Dedifferentiated amniotic fluid mesenchymal stem cell (primary cell): ENCODE measurements at regions not wholly inside any gene's neighbourhood (a gene's known extent, or its start where the extent isn't known, plus 50 kb on each side); places are given as distances from the start of the nearest gene placed in this dataset.

ENCODE experiments used
- DNase-seq: peaks from one replicate; pipeline ENCODE4 v3.0.0-alpha.2; 2016; ENCODE audit errors: extremely low spot score

DNA sequence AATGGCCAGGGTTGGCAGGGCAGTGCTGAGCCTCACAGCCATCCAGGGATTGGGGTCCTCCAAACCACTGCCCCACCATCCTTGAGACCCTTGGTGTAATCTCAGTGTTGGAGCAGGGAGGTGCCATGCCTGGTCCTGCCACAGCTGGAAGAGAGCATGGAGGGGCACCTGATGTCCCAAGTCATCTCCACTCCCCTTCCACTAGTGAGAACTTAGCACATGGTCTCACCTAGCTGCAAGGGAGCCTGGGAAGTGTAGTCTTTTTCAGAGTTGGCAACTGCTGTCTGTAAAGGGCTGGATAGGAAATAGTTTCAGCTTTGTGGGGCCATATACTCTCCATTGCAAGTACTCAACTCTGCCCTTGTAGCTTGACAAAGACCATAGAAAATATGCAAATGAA, 238.7 kb downstream of the RPS24 start:
- no peak for DNase-seq

DNA sequence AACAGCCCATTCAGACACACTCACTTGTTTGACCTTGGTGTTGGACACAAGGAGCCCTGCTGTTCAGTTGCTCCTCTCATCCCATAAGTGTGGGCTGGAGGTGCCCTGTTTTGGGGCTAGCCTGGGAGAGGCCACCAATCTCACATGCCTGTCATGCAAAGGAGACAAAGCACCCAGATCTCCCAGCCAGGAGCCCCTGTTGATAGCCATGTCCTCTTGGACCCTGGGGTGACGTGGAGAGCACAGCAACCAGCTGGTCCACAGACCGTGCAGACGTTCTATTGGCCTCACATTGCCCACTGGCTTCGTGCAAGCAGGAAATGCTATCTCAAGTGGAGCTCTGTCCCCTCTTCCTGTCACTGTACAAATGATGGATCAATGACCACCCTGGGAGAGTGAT, 240.8 kb downstream of the RPS24 start:
- DNase-seq: no peak

DNA sequence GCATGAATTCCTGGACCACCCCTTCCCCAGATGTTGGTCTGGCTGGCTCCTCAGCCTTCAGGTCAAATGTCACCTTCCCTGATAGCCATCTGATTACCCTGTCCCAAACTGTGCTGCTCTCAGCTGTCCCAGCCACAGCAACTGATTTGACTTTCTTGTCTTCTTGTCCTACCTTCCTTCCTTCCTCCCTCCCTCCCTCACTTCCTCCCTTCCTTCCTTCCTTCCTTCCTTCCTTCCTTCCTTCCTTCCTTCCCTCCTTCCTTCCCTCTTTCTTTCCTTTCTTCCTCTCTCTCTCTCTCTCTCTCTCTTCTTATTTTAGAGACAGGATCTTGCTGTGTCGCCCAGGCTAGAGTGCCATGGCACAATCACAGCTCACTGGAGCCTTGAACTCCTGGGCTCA, 242.5 kb downstream of the RPS24 start:
- no peak for DNase-seq

DNA sequence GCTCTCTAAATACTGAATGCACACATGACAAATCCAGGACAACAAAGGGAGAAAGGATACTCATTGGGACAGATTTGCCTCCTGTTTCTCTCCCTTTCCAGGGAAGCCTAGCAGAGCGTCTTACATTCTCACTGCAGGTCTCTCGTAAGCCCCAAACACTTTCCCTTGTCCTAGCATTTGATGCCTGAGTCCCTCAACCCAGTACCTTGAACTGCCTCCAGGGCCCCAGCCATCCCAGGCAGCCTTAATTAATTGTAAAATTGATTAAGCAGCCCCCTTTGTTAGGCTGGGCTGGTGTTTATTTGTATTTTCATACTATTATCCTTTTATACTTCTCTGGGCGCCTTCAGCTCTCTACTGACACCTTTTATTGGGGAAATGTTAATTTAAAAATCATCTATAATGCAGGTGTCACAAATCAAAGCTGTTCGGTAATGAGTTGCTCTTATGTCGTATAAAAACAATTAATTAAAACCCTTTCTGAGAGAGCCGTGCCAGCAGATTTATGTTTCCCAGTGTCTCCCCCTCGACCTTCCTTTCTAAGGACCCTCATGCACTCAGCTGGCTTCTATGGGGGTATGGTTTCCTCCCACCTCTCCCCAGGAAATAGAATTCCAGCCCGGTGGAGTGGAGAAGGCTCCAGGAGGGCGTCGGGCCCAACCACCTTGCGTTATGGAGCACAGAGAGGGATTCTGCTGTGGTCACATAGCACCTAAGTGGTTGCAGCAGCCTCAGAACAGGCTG, 243.8 kb downstream of the RPS24 start:
- no peak for DNase-seq

DNA sequence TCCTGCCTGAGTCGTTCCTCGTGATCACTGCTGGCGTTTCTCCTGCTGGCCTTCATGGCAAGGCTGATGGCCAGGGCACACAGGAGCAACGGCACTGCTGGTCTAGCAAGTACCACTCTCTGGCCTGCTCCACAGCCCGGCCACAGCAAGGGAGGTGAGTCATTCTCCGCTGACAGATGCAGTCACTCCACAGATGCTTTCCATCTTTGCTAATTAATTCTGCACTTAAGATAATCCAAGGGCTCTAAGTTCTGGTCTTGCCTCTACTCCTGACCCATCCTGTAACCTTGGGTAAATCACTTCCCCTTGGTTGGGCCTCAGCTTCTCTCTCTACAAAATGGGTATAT, 244.4 kb downstream of the RPS24 start:
- DNase-seq: peak; percentile 32

DNA sequence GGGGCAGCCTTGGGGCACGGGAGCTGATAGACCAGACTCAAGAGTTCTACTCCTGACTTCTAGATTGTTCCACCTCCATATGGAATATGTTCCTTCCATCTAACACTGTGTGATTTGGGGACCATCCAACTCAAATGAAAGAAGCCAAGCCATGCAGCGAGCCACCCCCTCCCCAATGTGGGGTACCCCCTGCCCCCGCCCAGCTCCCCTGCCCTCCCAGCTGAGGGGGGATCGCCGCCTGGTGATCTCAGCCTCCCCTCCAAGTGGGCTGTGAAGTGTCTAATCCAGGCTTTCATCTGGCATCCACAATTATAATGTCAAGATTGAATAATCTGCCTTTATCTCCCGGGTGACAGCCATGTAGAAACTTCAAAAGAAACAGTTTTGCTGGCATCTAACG, 246.1 kb downstream of the RPS24 start:
- no peak for DNase-seq

DNA sequence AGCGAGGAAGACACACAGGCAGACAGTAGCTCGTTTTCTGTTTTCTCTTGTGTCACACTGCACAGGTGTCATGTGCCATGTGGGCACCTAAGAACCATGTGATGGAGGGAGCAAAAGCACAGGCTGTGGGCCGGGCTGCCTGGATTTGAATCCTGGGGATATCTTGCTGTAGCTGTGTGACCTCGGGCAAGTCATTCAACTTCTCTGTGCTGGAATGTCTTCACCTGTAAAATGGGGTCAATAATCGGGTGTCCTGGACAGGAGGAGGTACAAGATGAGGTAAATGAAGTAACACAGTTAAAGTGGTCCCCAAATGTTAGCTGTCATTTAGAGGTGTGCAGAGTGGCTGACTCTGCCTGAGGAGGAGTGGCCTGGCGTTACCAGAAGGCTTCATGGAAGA, 246.9 kb downstream of the RPS24 start:
- no peak for DNase-seq

DNA sequence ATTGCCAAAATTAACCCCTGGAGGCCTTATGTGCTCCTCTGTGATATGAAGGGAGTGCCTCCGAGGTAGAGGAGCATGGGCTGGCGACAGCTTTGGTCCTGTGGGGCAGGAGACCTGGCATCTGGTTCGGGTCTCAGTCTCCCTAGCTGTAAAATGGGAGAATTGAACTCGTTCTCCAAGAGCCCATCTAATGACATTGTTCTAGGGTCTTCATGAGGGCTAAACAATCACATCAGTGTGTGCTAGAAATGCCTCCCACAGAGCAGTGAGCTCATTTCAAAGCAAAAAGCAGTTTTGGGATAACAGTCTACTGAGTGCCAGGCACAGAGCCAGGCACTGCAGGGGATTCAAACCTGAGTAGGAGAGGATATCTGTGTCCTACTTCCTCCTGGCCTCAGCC, 248.0 kb downstream of the RPS24 start:
- no peak for DNase-seq

DNA sequence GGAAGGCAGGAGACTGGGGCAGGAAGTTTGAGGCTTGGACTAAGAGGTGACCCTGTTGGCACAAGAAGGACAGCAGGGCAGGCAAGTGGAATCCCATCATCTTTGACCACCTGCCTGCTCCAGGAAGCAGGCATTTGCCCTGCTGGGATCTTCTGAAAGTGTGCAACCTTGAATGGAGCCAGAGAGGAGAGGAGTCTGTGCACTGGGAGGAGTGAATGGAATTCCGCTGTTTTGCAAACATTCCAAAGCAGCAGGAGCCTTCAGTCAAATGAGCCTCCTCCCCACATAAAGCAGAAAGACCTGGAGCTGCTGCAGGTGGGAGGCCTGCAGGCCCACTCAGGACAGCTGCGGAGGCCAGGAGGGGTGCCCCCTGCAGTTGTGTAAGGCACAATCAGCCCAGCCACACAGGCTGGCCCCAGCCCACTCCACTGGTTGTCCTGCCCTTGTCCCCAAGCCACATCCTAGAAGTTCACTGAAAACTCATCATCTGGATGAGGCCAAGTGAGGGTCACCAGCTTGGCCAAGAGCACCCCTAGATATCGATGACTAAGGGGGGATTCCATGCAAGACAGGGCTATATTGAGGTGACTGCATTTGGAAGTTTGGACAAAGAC, 249.5 kb downstream of the RPS24 start:
- no peak for DNase-seq

DNA sequence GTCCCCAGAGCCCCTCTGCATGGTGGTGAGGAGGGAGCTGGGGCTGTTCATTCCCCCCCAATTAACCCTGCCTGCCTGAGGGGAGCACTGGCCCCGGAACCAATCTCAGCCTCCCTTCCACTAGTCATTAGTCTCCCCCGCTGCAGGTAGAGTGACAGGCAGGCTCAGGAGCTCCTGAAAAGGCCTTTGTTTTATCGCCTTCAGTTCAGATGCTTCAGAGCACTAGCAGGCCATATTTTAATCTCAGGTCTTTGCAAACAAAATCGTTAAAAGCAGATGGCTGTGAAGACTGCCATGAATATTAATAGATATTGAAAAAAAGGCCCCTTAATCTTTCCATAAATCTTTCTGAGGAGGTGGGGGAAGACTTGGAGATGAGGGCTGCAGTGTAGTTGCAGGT, 250.7 kb downstream of the RPS24 start:
- DNase-seq: no peak

DNA sequence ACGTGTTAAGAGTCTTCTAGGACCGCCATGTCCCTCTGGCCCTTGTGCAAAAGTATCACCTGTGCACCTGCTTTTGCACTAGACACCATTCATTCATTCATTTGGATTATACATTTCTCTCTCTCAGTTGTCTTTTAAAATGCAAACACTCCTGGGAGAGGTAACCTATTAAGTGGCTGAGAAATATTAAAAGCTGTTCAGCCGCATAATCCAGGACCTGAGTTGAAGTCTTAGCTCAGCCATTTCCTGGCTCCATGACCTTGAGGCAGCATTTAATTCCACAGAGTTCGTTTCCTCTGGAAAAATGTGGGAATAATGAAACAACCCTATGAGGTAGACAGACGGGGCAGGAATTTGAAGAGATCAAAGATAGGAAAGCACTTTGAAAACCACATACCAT, 251.6 kb downstream of the RPS24 start:
- DNase-seq: no peak

DNA sequence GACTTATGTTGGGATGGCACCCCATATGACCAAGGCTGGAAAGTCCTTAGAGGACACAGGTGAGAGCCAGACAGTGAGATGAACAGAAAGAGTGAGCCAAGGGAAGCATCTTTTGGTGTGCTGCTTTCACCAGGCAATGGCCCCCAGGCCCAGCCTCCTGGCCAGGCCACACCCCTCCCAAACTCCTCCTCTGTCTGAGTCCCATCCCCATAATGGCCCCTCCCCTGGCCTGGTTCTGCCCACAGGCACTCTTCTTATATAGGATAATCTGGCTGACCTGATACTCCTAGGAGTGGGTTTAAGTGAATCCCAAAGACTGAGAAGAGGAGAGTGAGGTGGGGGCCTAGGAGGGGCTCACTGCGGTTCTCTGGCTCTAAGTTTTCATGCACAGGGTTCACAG, 252.5 kb downstream of the RPS24 start:
- no peak for DNase-seq

DNA sequence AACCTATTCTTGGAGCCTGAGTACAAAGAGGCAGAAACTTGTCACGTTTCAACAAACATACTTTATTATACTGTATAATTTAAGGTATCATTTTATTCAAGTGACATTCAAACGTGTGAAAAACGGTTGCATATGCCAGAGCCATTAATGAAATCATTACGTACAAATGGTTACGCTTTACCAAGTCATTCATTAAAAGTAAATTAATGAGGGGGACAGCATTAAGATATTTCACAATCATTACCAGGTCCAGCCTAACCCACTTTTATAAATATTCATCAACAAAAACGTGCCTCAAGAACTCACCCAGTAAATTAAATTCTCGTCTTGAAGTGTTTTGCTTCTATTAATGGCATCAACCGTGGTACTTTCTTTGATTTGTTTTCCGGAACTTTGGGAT, 253.0 kb downstream of the RPS24 start:
- DNase-seq: no peak

DNA sequence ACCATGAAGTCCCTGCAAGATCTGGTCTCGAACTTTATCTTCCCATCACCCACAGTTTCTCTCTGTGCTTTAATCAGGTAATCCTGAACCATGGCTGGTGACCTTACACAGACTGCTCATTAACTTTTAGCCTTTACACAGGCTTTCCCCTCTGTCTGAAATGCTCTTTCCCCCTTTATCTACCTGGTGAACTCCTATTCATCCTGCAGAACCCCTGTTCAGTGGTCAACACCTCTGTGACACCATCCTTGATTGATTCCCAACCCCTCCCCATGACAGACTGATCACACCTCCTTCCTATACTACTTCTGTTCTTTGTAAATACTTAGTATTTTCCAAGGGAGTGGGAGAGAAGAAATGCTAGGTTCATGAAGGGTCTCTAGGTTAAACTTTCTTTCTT, 254.0 kb downstream of the RPS24 start:
- no peak for DNase-seq

DNA sequence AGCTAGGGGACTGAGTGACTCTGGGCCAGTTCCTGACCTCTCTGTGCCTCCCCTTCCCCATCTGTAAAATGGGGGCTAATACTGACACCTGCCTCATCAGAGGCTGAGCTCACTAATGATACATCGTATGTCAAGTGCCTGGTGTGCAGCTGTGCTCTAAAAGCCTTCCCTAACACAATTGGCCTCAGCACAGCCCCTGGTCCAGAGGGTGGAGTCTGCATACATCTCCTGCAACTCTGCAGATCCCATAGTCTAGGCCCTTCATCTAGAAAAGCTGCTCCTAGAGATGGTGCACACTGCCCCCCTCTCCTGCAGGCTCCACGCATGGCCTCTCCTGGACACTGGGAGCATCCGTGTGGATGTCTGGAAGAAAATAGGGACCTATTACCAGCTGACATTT, 255.0 kb downstream of the RPS24 start:
- DNase-seq: no peak

DNA sequence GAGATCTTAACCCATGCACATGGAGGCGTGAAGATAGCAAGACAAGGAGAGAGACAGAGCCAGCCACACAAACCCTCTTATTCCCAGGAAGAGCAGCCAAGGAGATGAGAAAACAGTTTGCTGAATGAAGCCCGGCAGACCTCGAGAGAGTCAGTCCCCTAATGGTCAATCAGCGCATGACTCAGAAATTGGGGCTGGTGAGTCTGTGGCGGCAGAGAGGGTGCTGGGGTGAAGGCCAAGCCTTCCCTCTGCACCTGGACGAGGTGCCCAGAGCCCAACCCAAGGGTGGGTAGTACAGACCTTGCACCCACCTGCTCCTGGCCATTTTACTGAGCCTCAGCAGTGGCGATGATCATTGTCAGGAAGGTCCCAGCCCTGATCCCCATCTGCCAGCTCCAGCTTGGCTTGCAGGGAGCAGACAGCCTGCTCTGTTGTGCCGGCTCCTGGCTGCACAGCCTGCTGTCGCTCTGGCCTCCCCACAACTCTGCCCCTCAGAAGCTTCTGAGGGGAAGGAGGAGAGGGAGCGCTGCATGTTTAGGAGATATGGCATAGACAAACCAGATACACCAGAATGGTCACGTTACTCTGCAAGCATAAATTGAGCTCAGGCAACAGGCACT, 256.6 kb downstream of the RPS24 start:
- DNase-seq: no peak

DNA sequence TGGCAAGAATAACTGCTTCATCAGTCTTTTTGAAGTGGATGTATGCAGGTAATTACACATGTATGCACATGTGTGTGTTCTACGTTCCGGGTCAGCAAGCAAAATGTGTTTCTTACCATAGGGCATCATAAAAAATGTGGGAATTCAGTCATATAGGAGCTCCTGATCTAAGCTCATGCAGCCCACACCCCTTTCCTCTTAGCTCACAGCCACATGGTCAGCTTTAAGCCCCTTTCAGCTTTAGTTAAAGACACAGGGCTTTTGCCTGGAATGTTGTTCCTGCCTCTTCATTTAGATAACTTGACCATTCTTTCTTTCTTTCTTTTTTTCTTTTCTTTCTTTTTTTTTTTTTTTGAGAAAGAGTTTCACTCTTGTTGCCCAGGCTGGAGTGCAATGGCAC, 258.1 kb downstream of the RPS24 start:
- no peak for DNase-seq

DNA sequence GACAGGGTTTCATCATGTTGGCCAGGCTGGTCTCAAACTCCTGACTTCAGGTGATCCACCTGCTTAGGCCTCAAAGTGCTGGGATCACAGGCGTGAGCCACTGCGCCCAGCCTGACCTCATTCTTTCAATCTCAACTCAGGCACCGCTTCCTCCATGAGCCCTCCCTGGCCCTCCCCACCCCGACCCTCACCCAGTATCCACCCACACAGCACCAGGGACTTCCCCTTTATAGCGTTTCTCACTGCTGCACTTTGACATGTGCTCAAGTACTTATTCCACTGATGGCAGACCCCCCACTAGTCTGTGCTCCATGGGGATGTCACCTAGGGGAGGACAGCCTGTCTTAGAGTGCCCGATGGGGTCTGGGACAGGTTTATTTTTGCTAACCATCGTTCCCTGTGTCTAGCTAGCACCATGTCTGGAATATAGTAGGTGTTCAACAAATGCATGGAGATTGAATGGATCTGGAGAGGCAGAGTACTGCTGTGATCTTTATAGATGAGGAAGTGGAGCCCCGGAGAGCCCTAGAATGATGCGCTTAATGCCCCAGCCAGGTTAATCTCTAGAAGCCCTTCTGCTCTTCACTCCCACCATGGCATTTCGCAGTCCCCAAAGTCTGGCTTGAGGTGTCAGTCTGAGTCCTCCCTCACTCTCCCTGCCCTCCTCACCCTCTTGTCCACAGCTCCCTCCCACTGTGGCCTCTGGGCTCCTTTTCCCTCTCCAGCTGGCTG, 258.8 kb downstream of the RPS24 start:
- no peak for DNase-seq

DNA sequence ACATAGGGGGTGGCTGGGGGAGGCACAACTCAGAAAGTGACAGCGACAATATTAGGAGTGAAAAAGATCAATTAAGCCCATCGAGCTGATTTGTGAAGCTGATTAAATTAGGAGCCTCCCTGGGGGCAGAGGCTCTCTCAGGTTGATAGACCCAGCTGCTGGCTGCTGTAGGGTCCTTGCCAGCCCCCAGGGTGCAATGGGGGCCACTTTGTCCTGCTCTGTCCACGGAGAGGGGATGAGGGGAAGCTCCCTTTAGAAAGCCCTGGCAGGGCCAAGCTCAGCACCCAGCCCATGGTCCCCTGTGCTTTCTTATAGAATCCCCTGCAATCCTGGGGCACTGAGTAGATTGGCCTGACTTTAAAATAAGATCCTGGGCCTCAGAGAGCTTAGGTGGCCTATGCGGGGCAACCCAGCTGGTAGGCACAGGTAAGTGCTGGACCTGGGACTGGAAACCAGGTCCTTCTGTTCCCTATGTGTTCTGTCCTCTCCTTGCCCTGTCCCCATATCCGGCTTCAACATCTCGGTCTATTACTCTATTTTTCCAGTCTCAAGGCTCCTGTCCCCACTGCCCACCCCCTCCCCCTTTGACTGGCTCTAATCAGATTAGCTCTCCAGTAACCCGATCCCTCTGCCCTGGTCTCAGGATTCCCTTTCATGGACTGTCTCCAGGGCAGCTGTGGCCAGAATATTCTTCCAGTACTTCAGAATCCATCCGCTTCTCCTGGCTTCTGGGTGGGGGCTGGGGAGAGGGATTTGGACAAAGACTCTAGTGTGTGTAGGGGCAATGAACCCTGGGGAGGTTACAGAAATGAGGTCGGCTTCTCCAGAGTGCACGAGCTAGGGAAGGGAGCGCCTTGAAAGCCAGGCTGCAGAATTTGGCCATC, 259.6 kb downstream of the RPS24 start:
- DNase-seq: no peak

DNA sequence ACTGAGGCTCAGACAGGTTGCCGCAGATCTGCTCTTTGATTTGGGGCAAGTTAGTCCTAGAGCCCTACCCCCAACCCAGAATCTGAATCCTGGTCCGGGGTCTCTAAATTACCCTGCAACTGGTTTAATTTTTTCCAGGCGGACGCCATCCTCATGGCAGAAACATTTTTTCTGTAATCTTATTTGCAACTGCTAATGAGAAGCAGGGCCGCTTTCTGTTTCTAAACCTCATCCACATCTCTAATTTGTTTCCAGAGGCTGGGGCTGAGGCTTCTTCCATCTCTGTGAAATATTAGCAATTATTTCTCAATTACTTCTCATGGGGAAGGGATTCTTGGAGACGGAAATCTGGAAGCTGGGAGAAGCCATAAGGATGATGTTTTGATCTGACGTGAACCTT, 261.6 kb downstream of the RPS24 start:
- no peak for DNase-seq

DNA sequence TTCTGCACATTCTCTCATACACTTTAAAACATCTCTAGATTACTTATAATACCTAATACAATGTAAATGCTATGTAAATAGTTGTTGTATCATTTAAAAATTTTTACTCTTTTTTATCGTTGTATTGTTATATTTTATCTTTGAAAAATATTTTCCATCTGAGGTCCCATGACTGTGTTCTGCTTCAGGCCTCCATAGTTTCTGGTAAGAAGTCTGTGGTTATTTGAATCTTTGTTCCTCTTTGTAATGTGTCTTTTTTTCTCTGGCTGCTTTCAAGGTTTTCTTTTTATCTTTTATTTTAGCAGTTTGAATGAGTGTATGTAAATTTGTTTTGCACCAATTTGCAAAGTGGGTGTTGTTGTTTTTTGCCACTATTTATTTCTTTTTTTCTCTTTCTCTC, 263.1 kb downstream of the RPS24 start:
- DNase-seq: no peak

DNA sequence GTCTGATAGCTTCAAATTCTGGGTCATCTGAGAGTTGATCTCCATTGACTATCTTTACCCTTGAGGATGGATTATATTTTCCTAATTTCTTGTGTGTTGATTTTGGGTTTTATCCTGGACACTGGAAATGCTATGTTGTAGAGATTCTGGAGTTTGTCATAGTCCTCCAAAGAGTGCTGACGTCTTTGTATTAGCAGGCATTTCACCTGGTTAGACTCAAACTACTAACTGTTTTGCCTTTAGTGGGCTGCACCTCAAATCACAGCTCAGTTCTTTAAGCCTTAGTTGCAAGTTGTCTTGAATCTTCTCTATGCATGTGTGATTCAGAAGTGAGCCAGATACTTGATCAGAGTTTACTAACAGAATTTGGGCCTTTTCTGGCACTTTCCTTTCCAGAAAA, 264.3 kb downstream of the RPS24 start:
- no peak for DNase-seq
